ENCODE measurements at regions not wholly inside any gene's neighbourhood (a gene's known extent, or its start where the extent isn't known, plus 50 kb on each side); places are given as distances from the start of the nearest gene placed in this dataset.

GRCh38 chr9:80191108-80191507 lies 619.3 kb downstream of the TLE4 start:
- no peaks in the 10 kb centered on the region for H3K9me3 ChIP-seq
- H3K36me3 ChIP-seq (ENCODE audit: insufficient read depth in 1 of 2, low read depth in 1 of 2), result no peaks in the 10 kb centered on the region

GRCh38 chr9:80188579-80188978 lies 616.8 kb downstream of the TLE4 start:
- no peak for ATAC-seq
- Histone ChIP-seq H3K4me1 (no peaks in the 10 kb centered on the region), H3K9me3 (no peaks in the 10 kb centered on the region), H3K27me3 (ENCODE audit: insufficient read depth in 3 of 3, low read length in 2 of 3) (no peaks in the 10 kb centered on the region), H3K36me3 (ENCODE audit: insufficient read depth in 1 of 2, low read depth in 1 of 2) (no peaks in the 10 kb centered on the region), H3K4me3 (no peak overlapping the region), H3K27ac (no peak overlapping the region)
- TF ChIP-seq, protein P1, sequence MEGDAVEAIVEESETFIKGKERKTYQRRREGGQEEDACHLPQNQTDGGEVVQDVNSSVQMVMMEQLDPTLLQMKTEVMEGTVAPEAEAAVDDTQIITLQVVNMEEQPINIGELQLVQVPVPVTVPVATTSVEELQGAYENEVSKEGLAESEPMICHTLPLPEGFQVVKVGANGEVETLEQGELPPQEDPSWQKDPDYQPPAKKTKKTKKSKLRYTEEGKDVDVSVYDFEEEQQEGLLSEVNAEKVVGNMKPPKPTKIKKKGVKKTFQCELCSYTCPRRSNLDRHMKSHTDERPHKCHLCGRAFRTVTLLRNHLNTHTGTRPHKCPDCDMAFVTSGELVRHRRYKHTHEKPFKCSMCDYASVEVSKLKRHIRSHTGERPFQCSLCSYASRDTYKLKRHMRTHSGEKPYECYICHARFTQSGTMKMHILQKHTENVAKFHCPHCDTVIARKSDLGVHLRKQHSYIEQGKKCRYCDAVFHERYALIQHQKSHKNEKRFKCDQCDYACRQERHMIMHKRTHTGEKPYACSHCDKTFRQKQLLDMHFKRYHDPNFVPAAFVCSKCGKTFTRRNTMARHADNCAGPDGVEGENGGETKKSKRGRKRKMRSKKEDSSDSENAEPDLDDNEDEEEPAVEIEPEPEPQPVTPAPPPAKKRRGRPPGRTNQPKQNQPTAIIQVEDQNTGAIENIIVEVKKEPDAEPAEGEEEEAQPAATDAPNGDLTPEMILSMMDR (IDR thresholded peaks at IDR 0.05), result no peak
- WGBS, 3 donors, result 85 to 86% (median 85%) methylated on average over 4 of the region's 4 CpGs
- no peak for DNase-seq
- intact Hi-C loops (cut with DNase I), result no loop called here

More at GRCh38 chr9:80191108-80191507, 619.3 kb downstream of the TLE4 start:
- intact Hi-C loops (cut with DNase I), result no loop called here
- H3K27me3 ChIP-seq (ENCODE audit: insufficient read depth in 3 of 3, low read length in 2 of 3), result no peaks in the 10 kb centered on the region
- no peak overlapping the region for H3K27ac ChIP-seq
- TF ChIP-seq, protein P1 (IDR thresholded peaks at IDR 0.05), result no peak
- DNase-seq (no peak), ATAC-seq (no peak)
- no peak overlapping the region for H3K4me3 ChIP-seq
- no peaks in the 10 kb centered on the region for H3K4me1 ChIP-seq

DNA sequence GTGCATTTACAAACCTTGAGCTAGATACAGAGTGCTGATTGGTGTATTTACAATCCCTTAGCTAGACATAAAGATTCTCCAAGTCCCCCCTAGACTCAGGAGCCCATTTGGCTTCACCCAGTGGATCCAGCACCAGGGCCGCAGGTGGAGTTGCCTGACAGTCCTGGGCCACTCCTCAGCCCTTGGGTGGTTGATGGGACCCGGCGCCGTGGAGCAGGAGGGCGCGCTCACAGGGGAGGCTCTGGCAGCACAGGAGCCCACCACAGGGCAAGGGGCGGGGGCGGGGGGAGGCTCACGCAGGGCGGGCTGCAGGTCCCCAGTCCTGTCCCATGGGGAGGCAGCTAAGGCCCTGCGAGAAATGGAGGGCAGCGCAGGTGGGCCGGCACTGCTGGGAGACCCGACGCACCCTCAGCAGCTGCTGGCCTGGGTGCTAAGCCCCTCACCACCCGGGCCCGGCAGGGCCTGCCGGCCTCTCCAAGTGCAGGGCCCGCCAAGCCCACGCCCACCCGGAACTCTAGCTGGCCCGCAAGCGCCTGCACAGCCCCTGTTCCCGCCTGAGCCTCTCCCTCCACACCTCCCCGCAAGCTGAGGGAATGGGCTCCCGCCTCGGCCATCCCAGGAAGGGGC lies 613.5 kb downstream of the TLE4 start:
- Histone ChIP-seq H3K4me1 (no peaks in the 10 kb centered on the region), H3K9me3 (no peaks in the 10 kb centered on the region), H3K4me3 (no peak overlapping the region), H3K36me3 (ENCODE audit: insufficient read depth in 1 of 2, low read depth in 1 of 2) (no peaks in the 10 kb centered on the region), H3K27me3 (ENCODE audit: insufficient read depth in 3 of 3, low read length in 2 of 3) (no peaks in the 10 kb centered on the region), H3K27ac (no peak overlapping the region)
- TF ChIP-seq, protein P1 (IDR thresholded peaks at IDR 0.05), result no peak
- no peak for DNase-seq
- no peak for ATAC-seq
- WGBS, 3 donors, result 98 to 99% (median 99%) methylated on average over 19 to 27 of the region's 27 CpGs
- intact Hi-C loops (cut with DNase I), result no loop called here

- intact Hi-C loops (cut with DNase I), result no loop called here
- DNase-seq (no peak), ATAC-seq (no peak)
- Histone ChIP-seq H3K4me1 (no peaks in the 10 kb centered on the region), H3K27ac (no peak overlapping the region), H3K4me3 (no peak overlapping the region), H3K27me3 (ENCODE audit: insufficient read depth in 3 of 3, low read length in 2 of 3) (no peaks in the 10 kb centered on the region), H3K9me3 (no peaks in the 10 kb centered on the region), H3K36me3 (ENCODE audit: insufficient read depth in 1 of 2, low read depth in 1 of 2) (no peaks in the 10 kb centered on the region)
- TF ChIP-seq, protein P1 (IDR thresholded peaks at IDR 0.05), result no peak
- WGBS, 3 donors, result 72 to 88% (median 86%) methylated on average over 2 of the region's 2 CpGs
Observed at GRCh38 chr9:80177949-80178480, 606.2 kb downstream of the TLE4 start.
